SU-DHL-6 (cell line): ENCODE measurements at regions not wholly inside any gene's neighbourhood (a gene's known extent, or its start where the extent isn't known, plus 50 kb on each side); places are given as distances from the start of the nearest gene placed in this dataset.

ENCODE experiments used
- CTCF ChIP-seq: fragments of 200-600 bp; sonication (generic); IDR thresholded peaks from one replicate; pipeline ENCODE4 v1.5.1; 2017; ENCODE audit warnings: antibody characterized with exemption, mild to moderate bottlenecking, low read length, moderate library complexity; ENCODE audit not compliant: insufficient read depth, poor library complexity, severe bottlenecking
- EZH2phosphoT487 ChIP-seq: fragments of 200-600 bp; sonication (generic), shearing (Covaris generic); conservative IDR thresholded peaks from 2 replicates; pipeline ENCODE4 v1.6.1; 2018; ENCODE audit warnings: mild to moderate bottlenecking, antibody characterized with exemption, low read length, moderate library complexity, mixed read lengths

- TF ChIP-seq CTCF (no peak), EZH2phosphoT487 (no peak)
Measured at GRCh38 chr18:61282926-61283325, 50.3 kb upstream of the CDH20 start.
